AG20443 (cell line): ENCODE measurements at regions not wholly inside any gene's neighbourhood (a gene's known extent, or its start where the extent isn't known, plus 50 kb on each side); places are given as distances from the start of the nearest gene placed in this dataset.

Source experiments
- DNase-seq: peaks from one replicate; pipeline ENCODE4 v3.0.0; 2012; ENCODE audit warnings: low spot score, mixed read lengths

GRCh38 chr5:175170899-175171298 is 273.1 kb downstream of the DRD1 start:
- DNase-seq: no peak

- DNase-seq: no peak
Observed at GRCh38 chr5:175168882-175169507, 275.0 kb downstream of the DRD1 start.

- DNase-seq: no peak
Observed at GRCh38 chr5:175166026-175166425, 278.0 kb downstream of the DRD1 start.

- DNase-seq: no peak
Observed at GRCh38 chr5:175163586-175164275, 280.3 kb downstream of the DRD1 start.

GRCh38 chr5:175162036-175162435 is 281.9 kb downstream of the DRD1 start:
- DNase-seq: no peak

GRCh38 chr5:175159956-175160355 is 284.0 kb downstream of the DRD1 start:
- DNase-seq: no peak

- no peak for DNase-seq
Observed at GRCh38 chr5:175148636-175149172, 295.3 kb downstream of the DRD1 start.

GRCh38 chr5:175146733-175147132 is 297.2 kb downstream of the DRD1 start:
- DNase-seq: no peak

- DNase-seq: no peak
Observed at GRCh38 chr5:175141421-175141820, 302.6 kb downstream of the DRD1 start.

- DNase-seq: no peak
Observed at GRCh38 chr5:175133185-175133584, 310.8 kb downstream of the DRD1 start.

- no peak for DNase-seq
Observed at GRCh38 chr5:175131432-175131831, 312.6 kb downstream of the DRD1 start.

GRCh38 chr5:175129619-175130018 is 314.4 kb downstream of the DRD1 start:
- no peak for DNase-seq

GRCh38 chr5:175129121-175129520 is 314.9 kb downstream of the DRD1 start:
- no peak for DNase-seq

- no peak for DNase-seq
Observed at GRCh38 chr5:175124821-175125220, 319.2 kb downstream of the DRD1 start.

GRCh38 chr5:175124251-175124813 is 319.6 kb downstream of the DRD1 start:
- DNase-seq: no peak

- no peak for DNase-seq
Observed at GRCh38 chr5:175123542-175123941, 320.4 kb downstream of the DRD1 start.

- no peak for DNase-seq
Observed at GRCh38 chr5:175121457-175121856, 322.5 kb downstream of the DRD1 start.

- no peak for DNase-seq
Observed at GRCh38 chr5:175120412-175120811, 323.6 kb downstream of the DRD1 start.

GRCh38 chr5:175118700-175119309 is 325.2 kb downstream of the DRD1 start:
- no peak for DNase-seq

GRCh38 chr5:175116466-175117048 is 327.4 kb downstream of the DRD1 start:
- DNase-seq: no peak

- DNase-seq: no peak
Observed at GRCh38 chr5:175115831-175116230, 328.2 kb downstream of the DRD1 start.

- DNase-seq: no peak
Observed at GRCh38 chr5:175113947-175114346, 330.0 kb downstream of the DRD1 start.
